ENCODE measurements at regions not wholly inside any gene's neighbourhood (a gene's known extent, or its start where the extent isn't known, plus 50 kb on each side); places are given as distances from the start of the nearest gene placed in this dataset.

GRCh38 chr1:80673935-80674597 is 1126.7 kb upstream of the ADGRL2 start:
- DNase-seq: no peak

- no peak for DNase-seq
These were observed 1132.4 kb upstream of the ADGRL2 start for GRCh38 chr1:80668372-80668771.

GRCh38 chr1:80666073-80666472 is 1134.7 kb upstream of the ADGRL2 start:
- DNase-seq: no peak

GRCh38 chr1:80659161-80659560 is 1141.6 kb upstream of the ADGRL2 start:
- DNase-seq: no peak

- DNase-seq: no peak
These were observed 1143.0 kb upstream of the ADGRL2 start for GRCh38 chr1:80657707-80658106.

GRCh38 chr1:80657044-80657643 is 1143.6 kb upstream of the ADGRL2 start:
- DNase-seq: no peak

- no peak for DNase-seq
These were observed 1144.1 kb upstream of the ADGRL2 start for GRCh38 chr1:80656641-80657040.

- no peak for DNase-seq
These were observed 1144.6 kb upstream of the ADGRL2 start for GRCh38 chr1:80656014-80656636.

GRCh38 chr1:80646053-80646452 is 1154.7 kb upstream of the ADGRL2 start:
- no peak for DNase-seq

- DNase-seq: no peak
These were observed 1155.1 kb upstream of the ADGRL2 start for GRCh38 chr1:80645621-80646020.

- no peak for DNase-seq
These were observed 1159.8 kb upstream of the ADGRL2 start for GRCh38 chr1:80640978-80641377.

GRCh38 chr1:80639777-80640533 is 1160.8 kb upstream of the ADGRL2 start:
- DNase-seq: no peak

GRCh38 chr1:80633947-80634706 is 1166.6 kb upstream of the ADGRL2 start:
- no peak for DNase-seq

GRCh38 chr1:80632284-80632683 is 1168.5 kb upstream of the ADGRL2 start:
- no peak for DNase-seq

- no peak for DNase-seq
These were observed 1171.4 kb upstream of the ADGRL2 start for GRCh38 chr1:80629304-80629837.

- DNase-seq: no peak
These were observed 1176.1 kb upstream of the ADGRL2 start for GRCh38 chr1:80624682-80625081.

GRCh38 chr1:80607064-80607463 is 1193.7 kb upstream of the ADGRL2 start:
- DNase-seq: no peak

- DNase-seq: no peak
These were observed 1206.7 kb upstream of the ADGRL2 start for GRCh38 chr1:80594013-80594412.

GRCh38 chr1:80593197-80593596 is 1207.5 kb upstream of the ADGRL2 start:
- DNase-seq: no peak

- no peak for DNase-seq
These were observed 1217.8 kb upstream of the ADGRL2 start for GRCh38 chr1:80582980-80583379.

GRCh38 chr1:80579055-80579454 is 1221.7 kb upstream of the ADGRL2 start:
- no peak for DNase-seq

GRCh38 chr1:80566867-80567266 is 1233.9 kb upstream of the ADGRL2 start:
- DNase-seq: no peak

- no peak for DNase-seq
These were observed 1234.6 kb upstream of the ADGRL2 start for GRCh38 chr1:80566123-80566522.
